ENCODE measurements at regions not wholly inside any gene's neighbourhood (a gene's known extent, or its start where the extent isn't known, plus 50 kb on each side); places are given as distances from the start of the nearest gene placed in this dataset.

DNA sequence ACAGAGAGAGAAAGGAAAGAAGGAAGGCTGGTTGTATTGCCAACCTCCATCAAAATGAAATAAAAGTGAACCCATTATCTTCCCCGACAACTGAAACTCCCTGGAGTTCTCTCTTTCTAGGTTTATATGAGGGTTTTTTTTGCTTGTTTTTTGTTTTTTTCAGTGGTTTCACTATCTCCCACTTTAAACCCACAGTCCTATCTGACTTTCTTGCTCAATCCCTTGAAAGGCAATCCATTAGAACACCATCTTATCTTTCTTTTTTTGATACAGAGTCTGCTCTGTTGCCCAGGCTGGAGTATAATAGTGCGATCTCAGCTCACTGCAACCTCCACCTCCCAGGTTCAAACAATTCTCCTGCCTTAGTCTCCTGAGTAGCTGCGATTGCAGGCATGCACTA lies 158.0 kb upstream of the MIR17HG start:
- TF ChIP-seq, protein P1, sequence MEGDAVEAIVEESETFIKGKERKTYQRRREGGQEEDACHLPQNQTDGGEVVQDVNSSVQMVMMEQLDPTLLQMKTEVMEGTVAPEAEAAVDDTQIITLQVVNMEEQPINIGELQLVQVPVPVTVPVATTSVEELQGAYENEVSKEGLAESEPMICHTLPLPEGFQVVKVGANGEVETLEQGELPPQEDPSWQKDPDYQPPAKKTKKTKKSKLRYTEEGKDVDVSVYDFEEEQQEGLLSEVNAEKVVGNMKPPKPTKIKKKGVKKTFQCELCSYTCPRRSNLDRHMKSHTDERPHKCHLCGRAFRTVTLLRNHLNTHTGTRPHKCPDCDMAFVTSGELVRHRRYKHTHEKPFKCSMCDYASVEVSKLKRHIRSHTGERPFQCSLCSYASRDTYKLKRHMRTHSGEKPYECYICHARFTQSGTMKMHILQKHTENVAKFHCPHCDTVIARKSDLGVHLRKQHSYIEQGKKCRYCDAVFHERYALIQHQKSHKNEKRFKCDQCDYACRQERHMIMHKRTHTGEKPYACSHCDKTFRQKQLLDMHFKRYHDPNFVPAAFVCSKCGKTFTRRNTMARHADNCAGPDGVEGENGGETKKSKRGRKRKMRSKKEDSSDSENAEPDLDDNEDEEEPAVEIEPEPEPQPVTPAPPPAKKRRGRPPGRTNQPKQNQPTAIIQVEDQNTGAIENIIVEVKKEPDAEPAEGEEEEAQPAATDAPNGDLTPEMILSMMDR (IDR thresholded peaks at IDR 0.05; ENCODE audit: extremely low read depth, low read depth, low read length), result no peak
- H3K4me2 ChIP-seq (ENCODE audit: insufficient read depth, low read length), result no peak overlapping the region

GRCh38 chr13:91193358-91193757 lies 154.1 kb upstream of the MIR17HG start:
- H3K27me3 ChIP-seq (ENCODE audit: insufficient read depth, low read length), result no peaks in the 10 kb centered on the region
- H3K4me3 ChIP-seq (ENCODE audit: insufficient read depth, low read length), result no peak overlapping the region
- H3K27ac ChIP-seq (ENCODE audit: low read depth, low read length), result no peak overlapping the region
- H3K9me3 ChIP-seq (ENCODE audit: low read depth, low read length), result peaks cover 3% of the 10 kb centered on the region
- no peaks in the 10 kb centered on the region for H3K36me3 ChIP-seq (ENCODE audit: insufficient read depth, low read length)
- H3K4me1 ChIP-seq (ENCODE audit: insufficient read depth, low read length), result no peaks in the 10 kb centered on the region
- no peak overlapping the region for H2AFZ ChIP-seq (ENCODE audit: low read length)
- TF ChIP-seq, protein P1 (IDR thresholded peaks at IDR 0.05; ENCODE audit: extremely low read depth, low read depth, low read length), result no peak
- DNase-seq (ENCODE audit: insufficient read length, low spot score, missing footprints), result no peak
- no peaks in the 10 kb centered on the region for H4K20me1 ChIP-seq (ENCODE audit: insufficient read depth, low read length)
- H3K4me2 ChIP-seq (ENCODE audit: insufficient read depth, low read length), result no peak overlapping the region
- H3K79me2 ChIP-seq (ENCODE audit: insufficient read depth, low read length), result no peaks in the 10 kb centered on the region

More for the DNA sequence above, 158.0 kb upstream of the MIR17HG start:
- no peaks in the 10 kb centered on the region for H3K79me2 ChIP-seq (ENCODE audit: insufficient read depth, low read length)
- no peaks in the 10 kb centered on the region for H3K27me3 ChIP-seq (ENCODE audit: insufficient read depth, low read length)
- no peak overlapping the region for H3K4me3 ChIP-seq (ENCODE audit: insufficient read depth, low read length)
- H2AFZ ChIP-seq (ENCODE audit: low read length), result no peak overlapping the region
- no peak for DNase-seq (ENCODE audit: insufficient read length, low spot score, missing footprints)
- no peaks in the 10 kb centered on the region for H3K36me3 ChIP-seq (ENCODE audit: insufficient read depth, low read length)
- peaks cover 2% of the 10 kb centered on the region for H3K9me3 ChIP-seq (ENCODE audit: low read depth, low read length)
- no peaks in the 10 kb centered on the region for H4K20me1 ChIP-seq (ENCODE audit: insufficient read depth, low read length)
- H3K4me1 ChIP-seq (ENCODE audit: insufficient read depth, low read length), result no peaks in the 10 kb centered on the region
- H3K27ac ChIP-seq (ENCODE audit: low read depth, low read length), result no peak overlapping the region

GRCh38 chr13:91195789-91196188 lies 151.7 kb upstream of the MIR17HG start:
- TF ChIP-seq, protein P1 (IDR thresholded peaks at IDR 0.05; ENCODE audit: extremely low read depth, low read depth, low read length), result no peak
- H3K27ac ChIP-seq (ENCODE audit: low read depth, low read length), result no peak overlapping the region
- no peaks in the 10 kb centered on the region for H3K79me2 ChIP-seq (ENCODE audit: insufficient read depth, low read length)
- no peaks in the 10 kb centered on the region for H3K36me3 ChIP-seq (ENCODE audit: insufficient read depth, low read length)
- H3K4me3 ChIP-seq (ENCODE audit: insufficient read depth, low read length), result no peak overlapping the region
- DNase-seq (ENCODE audit: insufficient read length, low spot score, missing footprints), result no peak
- H4K20me1 ChIP-seq (ENCODE audit: insufficient read depth, low read length), result no peaks in the 10 kb centered on the region
- no peak overlapping the region for H2AFZ ChIP-seq (ENCODE audit: low read length)
- no peaks in the 10 kb centered on the region for H3K4me1 ChIP-seq (ENCODE audit: insufficient read depth, low read length)
- H3K9me3 ChIP-seq (ENCODE audit: low read depth, low read length), result peaks cover 5% of the 10 kb centered on the region
- H3K4me2 ChIP-seq (ENCODE audit: insufficient read depth, low read length), result no peak overlapping the region
- H3K27me3 ChIP-seq (ENCODE audit: insufficient read depth, low read length), result no peaks in the 10 kb centered on the region

DNA sequence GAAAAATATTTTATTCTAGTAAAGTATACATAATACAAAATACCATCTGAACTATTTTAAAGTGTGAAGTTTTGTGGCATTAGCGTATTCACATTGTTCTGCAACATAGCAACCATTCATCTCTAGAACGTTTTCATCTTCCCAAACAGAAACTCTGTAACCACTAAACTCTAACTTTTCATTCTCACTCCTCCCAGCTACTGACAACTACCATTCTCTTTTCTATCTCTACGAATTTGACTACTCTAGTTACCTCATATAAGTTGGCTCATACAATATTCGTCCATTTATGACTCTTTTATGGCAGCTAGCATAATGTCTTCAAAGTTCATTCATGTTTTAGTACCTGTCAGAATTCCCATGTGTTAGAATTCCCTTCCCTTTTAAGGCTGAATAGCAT lies 150.5 kb upstream of the MIR17HG start:
- Histone ChIP-seq H3K27me3 (ENCODE audit: insufficient read depth, low read length) (no peaks in the 10 kb centered on the region), H3K9me3 (ENCODE audit: low read depth, low read length) (peaks cover 5% of the 10 kb centered on the region), H3K27ac (ENCODE audit: low read depth, low read length) (no peak overlapping the region), H3K79me2 (ENCODE audit: insufficient read depth, low read length) (no peaks in the 10 kb centered on the region), H3K4me3 (ENCODE audit: insufficient read depth, low read length) (no peak overlapping the region), H3K4me1 (ENCODE audit: insufficient read depth, low read length) (no peaks in the 10 kb centered on the region), H4K20me1 (ENCODE audit: insufficient read depth, low read length) (no peaks in the 10 kb centered on the region), H2AFZ (ENCODE audit: low read length) (no peak overlapping the region), H3K4me2 (ENCODE audit: insufficient read depth, low read length) (no peak overlapping the region), H3K36me3 (ENCODE audit: insufficient read depth, low read length) (no peaks in the 10 kb centered on the region)
- TF ChIP-seq, protein P1 (IDR thresholded peaks at IDR 0.05; ENCODE audit: extremely low read depth, low read depth, low read length), result no peak
- DNase-seq (ENCODE audit: insufficient read length, low spot score, missing footprints), result no peak

Measured in osteoblast (primary cell).